Endothelial cell of umbilical vein (primary cell): ENCODE measurements at regions not wholly inside any gene's neighbourhood (a gene's known extent, or its start where the extent isn't known, plus 50 kb on each side); places are given as distances from the start of the nearest gene placed in this dataset.

Source experiments
- BruUV-seq: library from RNA; stranded (reverse); fragments of 400-500 nt; replicated peaks from 2 replicates; lab custom pipeline; 2021; lab: Mats Ljungman, UMichigan
- CTCF ChIA-PET: fragments of 300-600, 350-600 bp; sonication (Branson Sonifier 250); formaldehyde crosslinking; loops from one replicate; lab custom pipeline; 2021; ENCODE audit warnings: antibody characterized with exemption, inconsistent platforms; lab: Charles Lee
- POLR2A ChIA-PET: fragments of 300-600, 350-600 bp; sonication (Branson Sonifier 250); formaldehyde crosslinking; loops from one replicate; lab custom pipeline; 2021; ENCODE audit warnings: antibody characterized with exemption, inconsistent platforms; lab: Charles Lee
- DNase-seq: peaks from one replicate; pipeline ENCODE4 v3.0.0-alpha.2; 2011; ENCODE audit warnings: low read depth, low spot score
- FAIRE-seq: peaks from 2 replicates; lab custom pipeline; 2011; peaks lifted over from hg19 to GRCh38; lab: Jason Lieb, UNC
- H2AFZ ChIP-seq: 2 replicates; pipeline ENCODE4 v1.6.0; 2012; ENCODE audit warnings: low read depth, low read length, control low read depth, inconsistent platforms
- H3K27ac ChIP-seq: 2 replicates; pipeline ENCODE4 v1.5.1; 2011; ENCODE audit warnings: low read depth, mild to moderate bottlenecking, control low read depth, low read length, moderate library complexity; ENCODE audit not compliant: insufficient read depth
- H3K27me3 ChIP-seq, 2 experiments: 2 replicates each; pipeline versions ENCODE4 v1.6.0 to v1.6.1; 2011; ENCODE audit warnings: low read length in 2 of 2, mixed read lengths in 1 of 2; ENCODE audit not compliant: control insufficient read depth in 2 of 2, insufficient read depth in 2 of 2
- H3K36me3 ChIP-seq, 2 experiments: 2 replicates in 1 of 2; 3 replicates in 1 of 2; pipeline ENCODE4 v1.5.1; 2011; ENCODE audit warnings: low read length in 2 of 2, mild to moderate bottlenecking in 1 of 2, moderate library complexity in 1 of 2; ENCODE audit not compliant: control insufficient read depth in 2 of 2, insufficient read depth in 2 of 2; ENCODE audit errors: extremely low read depth in 1 of 2
- H3K4me1 ChIP-seq: 3 replicates; pipeline ENCODE4 v1.5.1; 2011; ENCODE audit warnings: mild to moderate bottlenecking, low read length; ENCODE audit not compliant: control insufficient read depth, insufficient read depth; ENCODE audit errors: extremely low read depth
- H3K4me2 ChIP-seq: 2 replicates; pipeline ENCODE4 v1.6.1; 2011; ENCODE audit warnings: low read length, control low read depth, mixed read lengths; ENCODE audit not compliant: insufficient read depth
- H3K4me3 ChIP-seq, 3 experiments: fragments of 200-600 bp in 1 of 3; sonication (generic), shearing (Covaris generic) in 1 of 3; replicated peaks in 1 of 3; 2 replicates each; pipeline ENCODE4 v1.5.1; 2011 to 2016; ENCODE audit warnings: control low read depth in 3 of 3, low read length in 3 of 3, mild to moderate bottlenecking in 2 of 3, inconsistent platforms in 1 of 3, low read depth in 1 of 3, moderate library complexity in 1 of 3; ENCODE audit not compliant: insufficient read depth in 1 of 3
- H3K79me2 ChIP-seq: 2 replicates; pipeline ENCODE4 v1.6.0; 2012; ENCODE audit warnings: low read length, inconsistent platforms; ENCODE audit not compliant: control insufficient read depth, insufficient read depth
- H3K9ac ChIP-seq: replicated peaks from 2 replicates; pipeline ENCODE3; 2011; ENCODE audit warnings: low read length, control low read depth; ENCODE audit not compliant: insufficient read depth; ENCODE audit errors: extremely low read depth
- H3K9me1 ChIP-seq: replicated peaks from 3 replicates; pipeline ENCODE4 v1.6.0; 2011; ENCODE audit warnings: mild to moderate bottlenecking, low read length; ENCODE audit not compliant: control insufficient read depth, insufficient read depth; ENCODE audit errors: extremely low read depth
- H3K9me3 ChIP-seq: replicated peaks from 2 replicates; pipeline ENCODE4 v1.5.1; 2012; ENCODE audit warnings: low read length, inconsistent platforms; ENCODE audit not compliant: control insufficient read depth, insufficient read depth
- H4K20me1 ChIP-seq: replicated peaks from 2 replicates; pipeline ENCODE3; 2011; ENCODE audit warnings: mild to moderate bottlenecking, low read length; ENCODE audit not compliant: control insufficient read depth, insufficient read depth; ENCODE audit errors: extremely low read depth
- EZH2 ChIP-seq: IDR thresholded peaks from 2 replicates; pipeline ENCODE4 v1.6.1; 2012; ENCODE audit warnings: borderline replicate concordance, low read depth, mild to moderate bottlenecking, moderate library complexity, low read length, inconsistent platforms; ENCODE audit not compliant: severe bottlenecking
- FOS ChIP-seq: IDR thresholded peaks from 2 replicates; pipeline ENCODE4 v1.6.1; 2011; ENCODE audit warnings: mild to moderate bottlenecking, low read length, moderate library complexity, borderline replicate concordance; ENCODE audit not compliant: insufficient read depth
- GATA2 ChIP-seq: IDR thresholded peaks from 2 replicates; pipeline ENCODE4 v1.7.0; 2011; ENCODE audit warnings: low read depth, mild to moderate bottlenecking, moderate library complexity, mixed read lengths, low read length; ENCODE audit not compliant: insufficient read length, insufficient read depth
- JUN ChIP-seq: IDR thresholded peaks from 2 replicates; pipeline ENCODE4 v1.6.1; 2011; ENCODE audit warnings: borderline replicate concordance, low read depth; ENCODE audit not compliant: insufficient read length, insufficient read depth
- MYC ChIP-seq: IDR thresholded peaks from one replicate; pipeline ENCODE4 v1.6.1; 2011; ENCODE audit warnings: mild to moderate bottlenecking, low read depth, low read length
- POLR2A ChIP-seq: IDR thresholded peaks from 2 replicates; pipeline ENCODE4 v1.6.1; 2012; ENCODE audit warnings: low read depth, mild to moderate bottlenecking, control low read depth, low read length
- POLR2AphosphoS5 ChIP-seq: IDR thresholded peaks from 2 replicates; pipeline ENCODE4 v1.6.1; 2012; ENCODE audit warnings: low read depth, mild to moderate bottlenecking, control low read depth, low read length, moderate library complexity; ENCODE audit not compliant: insufficient read depth
- dilution Hi-C: fragments of 300-500 bp; cut with MboI; formaldehyde crosslinking; loops from one replicate; pipeline ENCODE4 v1.15.0; 2019; ENCODE audit warnings: low sequenced_read_pairs; ENCODE audit not compliant: extremely low pct_ligation_motif_present
- intact Hi-C: fragments of 100-400 bp; cut with micrococcal nuclease; formaldehyde crosslinking; loops from one replicate; pipeline ENCODE4 v1.10.0; 2022
- TF ChIP-seq, protein P1 (sequence below): IDR thresholded peaks from 2 replicates; pipeline ENCODE4 v1.6.1; 2011; ENCODE audit not compliant: insufficient read depth, insufficient read length
- TF ChIP-seq, protein P2 (sequence below), 2 donors: IDR thresholded peaks; 1 replicate in 1 of 2; 2 replicates in 1 of 2; pipeline ENCODE4 v1.5.1; 2011; ENCODE audit warnings: low read length in 2 of 2, mild to moderate bottlenecking in 2 of 2, moderate library complexity in 2 of 2, control low read depth in 1 of 2, inconsistent platforms in 1 of 2, low read depth in 1 of 2; ENCODE audit not compliant: insufficient read depth in 1 of 2; ENCODE audit errors: extremely low read depth in 1 of 2

DNA sequence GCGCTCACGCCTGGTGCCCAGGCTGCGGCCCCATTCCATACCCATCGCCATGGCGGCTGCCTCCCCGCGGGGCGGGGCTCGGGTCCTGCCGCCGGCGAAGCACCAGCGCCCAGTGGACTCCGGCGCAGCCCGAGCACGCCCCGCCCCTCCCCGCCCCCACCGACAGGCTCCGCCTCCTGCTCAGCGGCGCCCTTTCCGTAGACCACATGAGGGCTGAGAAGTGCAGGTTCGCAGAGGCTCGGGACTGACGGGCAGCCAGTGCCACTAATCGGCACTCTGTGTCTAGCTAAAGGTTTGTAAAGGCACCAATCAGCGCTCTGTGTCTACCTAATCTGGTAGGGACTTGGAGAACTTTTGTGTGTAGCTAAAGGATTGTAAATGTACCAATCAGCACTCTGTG is 352.2 kb upstream of the AMELY start:
- Histone ChIP-seq H3K9ac (no peak overlapping the region), H3K9me3 (no peaks in the 10 kb centered on the region), H3K9me1 (no peaks in the 10 kb centered on the region), H2AFZ (no peak overlapping the region), H3K4me1 (no peaks in the 10 kb centered on the region), H3K4me3 (no peak overlapping the region), H3K27ac (no peak overlapping the region), H3K4me2 (no peak overlapping the region), H3K79me2 (no peaks in the 10 kb centered on the region), H3K27me3 (no peaks in the 10 kb centered on the region), H4K20me1 (no peaks in the 10 kb centered on the region), H3K36me3 (no peaks in the 10 kb centered on the region)
- dilution Hi-C loops (no loop called here), intact Hi-C loops (no loop called here)
- TF ChIP-seq POLR2AphosphoS5 (no peak), GATA2 (no peak), JUN (no peak), POLR2A (no peak), EZH2 (no peak), FOS (no peak), MYC (no peak)
- TF ChIP-seq, protein P1, sequence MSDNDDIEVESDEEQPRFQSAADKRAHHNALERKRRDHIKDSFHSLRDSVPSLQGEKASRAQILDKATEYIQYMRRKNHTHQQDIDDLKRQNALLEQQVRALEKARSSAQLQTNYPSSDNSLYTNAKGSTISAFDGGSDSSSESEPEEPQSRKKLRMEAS: no peak
- TF ChIP-seq, protein P2, sequence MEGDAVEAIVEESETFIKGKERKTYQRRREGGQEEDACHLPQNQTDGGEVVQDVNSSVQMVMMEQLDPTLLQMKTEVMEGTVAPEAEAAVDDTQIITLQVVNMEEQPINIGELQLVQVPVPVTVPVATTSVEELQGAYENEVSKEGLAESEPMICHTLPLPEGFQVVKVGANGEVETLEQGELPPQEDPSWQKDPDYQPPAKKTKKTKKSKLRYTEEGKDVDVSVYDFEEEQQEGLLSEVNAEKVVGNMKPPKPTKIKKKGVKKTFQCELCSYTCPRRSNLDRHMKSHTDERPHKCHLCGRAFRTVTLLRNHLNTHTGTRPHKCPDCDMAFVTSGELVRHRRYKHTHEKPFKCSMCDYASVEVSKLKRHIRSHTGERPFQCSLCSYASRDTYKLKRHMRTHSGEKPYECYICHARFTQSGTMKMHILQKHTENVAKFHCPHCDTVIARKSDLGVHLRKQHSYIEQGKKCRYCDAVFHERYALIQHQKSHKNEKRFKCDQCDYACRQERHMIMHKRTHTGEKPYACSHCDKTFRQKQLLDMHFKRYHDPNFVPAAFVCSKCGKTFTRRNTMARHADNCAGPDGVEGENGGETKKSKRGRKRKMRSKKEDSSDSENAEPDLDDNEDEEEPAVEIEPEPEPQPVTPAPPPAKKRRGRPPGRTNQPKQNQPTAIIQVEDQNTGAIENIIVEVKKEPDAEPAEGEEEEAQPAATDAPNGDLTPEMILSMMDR (IDR thresholded peaks at IDR 0.05; ENCODE audit: extremely low read depth in 1 of 2, insufficient read depth in 1 of 2, low read depth in 1 of 2, low read length in 2 of 2): no peak
- ChIA-PET CTCF (no interaction called here), POLR2A (no interaction called here)
- BruUV-seq: no TSS peak
- DNase-seq (no peak), FAIRE-seq (no peak)
